Suppressor macrophage treated with lipopolysaccharide for 4 hours (primary cell): ENCODE measurements at regions not wholly inside any gene's neighbourhood (a gene's known extent, or its start where the extent isn't known, plus 50 kb on each side); places are given as distances from the start of the nearest gene placed in this dataset.
A peak's percentile ranks its signal among the peaks of the same experiment; 100 is the strongest.
"Not testable (repeated sequence)": the region's sequence is repeated elsewhere in the genome, so short reads cannot be mapped to it uniquely, and the experiment has no call there.

Source experiments
- DNase-seq: peaks from one replicate; pipeline ENCODE4 v3.0.0-alpha.2; 2020

DNA sequence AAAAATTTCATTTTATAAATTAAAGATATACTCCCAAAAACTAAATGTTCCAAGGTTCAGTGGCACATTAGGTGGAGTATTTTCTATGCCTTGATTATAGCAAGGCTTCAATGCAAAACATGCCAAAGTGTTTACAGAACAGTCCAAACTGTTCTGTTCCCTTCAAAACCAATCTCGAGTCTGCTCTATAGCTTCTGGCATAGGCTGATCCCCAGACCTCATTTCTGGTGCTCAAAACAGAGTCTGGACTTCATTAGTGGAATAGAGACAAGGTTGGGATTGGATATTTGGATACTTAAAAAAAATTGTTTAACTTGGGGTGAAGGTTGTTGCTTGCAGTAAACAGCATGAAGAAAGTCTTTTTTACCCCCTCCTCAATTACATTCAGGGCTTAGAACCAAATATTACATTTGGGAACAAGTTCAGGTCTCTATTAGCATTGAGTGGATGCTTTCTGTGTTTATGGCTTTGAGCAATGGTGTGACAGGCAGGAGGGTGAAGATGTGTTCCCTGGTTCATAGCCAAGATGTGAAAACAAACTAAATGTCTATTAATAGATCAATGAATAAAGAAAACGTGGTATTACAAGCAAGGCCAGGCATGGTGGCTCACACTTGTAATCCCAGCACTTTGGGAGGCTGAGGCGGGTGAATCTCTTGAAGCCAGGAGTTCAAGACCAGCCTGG is 208.1 kb upstream of the RND3 start:
- no peak for DNase-seq

DNA sequence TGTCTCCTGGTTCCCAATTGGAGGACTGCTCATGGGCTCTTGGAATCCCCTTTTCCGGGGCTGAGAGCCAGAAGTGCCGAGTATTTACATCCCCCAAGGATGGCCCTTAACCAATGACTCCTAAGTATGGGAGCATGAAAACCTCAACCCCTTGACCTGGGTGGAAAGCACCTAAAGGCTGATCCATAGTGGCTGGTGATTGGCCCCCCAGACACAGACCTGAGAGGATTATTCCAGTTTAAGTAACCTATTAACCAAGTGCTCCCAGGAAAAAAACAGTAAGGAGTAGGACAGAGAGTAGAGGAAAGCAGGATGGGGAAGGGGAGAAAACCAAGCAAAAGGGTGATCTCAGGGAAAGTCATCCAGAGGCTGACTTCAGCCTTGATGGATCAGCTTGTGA is 206.1 kb upstream of the RND3 start:
- DNase-seq = no peak

DNA sequence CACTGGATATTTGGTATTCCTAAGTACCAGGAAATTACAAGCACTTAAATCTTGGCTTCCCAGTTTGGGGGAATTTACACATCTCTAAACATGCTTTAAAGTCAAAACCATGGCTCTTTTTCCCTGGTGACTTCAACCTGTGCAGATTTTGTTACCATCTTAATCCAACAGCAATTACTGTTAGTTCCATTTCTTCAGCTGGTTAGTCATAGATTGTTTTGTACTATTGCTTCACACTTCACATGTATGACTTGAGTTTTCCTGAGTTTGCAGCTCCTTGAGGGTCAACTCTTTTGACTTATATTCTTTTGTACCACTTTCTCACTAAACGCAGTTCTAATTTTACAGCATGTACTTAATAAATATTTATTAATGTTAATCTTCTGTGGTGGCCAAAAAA is 203.4 kb upstream of the RND3 start:
- peak; percentile 15 for DNase-seq

DNA sequence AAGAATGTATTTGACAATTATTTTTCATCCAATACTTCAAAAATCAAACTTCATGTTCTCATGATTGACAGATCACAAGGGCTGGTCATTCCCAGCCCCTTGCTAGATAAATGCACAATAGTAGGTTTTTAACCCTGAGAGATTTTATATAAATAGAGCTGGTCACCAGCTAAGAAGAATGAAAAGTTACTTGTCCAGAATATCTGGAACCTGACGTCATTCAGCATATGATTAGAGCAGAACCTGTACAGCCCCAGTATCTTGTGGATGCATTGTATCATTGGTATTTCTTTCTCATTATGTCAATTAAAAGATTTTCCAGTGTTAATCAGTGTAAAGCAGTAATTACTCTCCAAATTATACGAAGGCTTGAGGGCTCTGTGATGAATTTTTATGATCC is 202.8 kb upstream of the RND3 start:
- DNase-seq = no peak

DNA sequence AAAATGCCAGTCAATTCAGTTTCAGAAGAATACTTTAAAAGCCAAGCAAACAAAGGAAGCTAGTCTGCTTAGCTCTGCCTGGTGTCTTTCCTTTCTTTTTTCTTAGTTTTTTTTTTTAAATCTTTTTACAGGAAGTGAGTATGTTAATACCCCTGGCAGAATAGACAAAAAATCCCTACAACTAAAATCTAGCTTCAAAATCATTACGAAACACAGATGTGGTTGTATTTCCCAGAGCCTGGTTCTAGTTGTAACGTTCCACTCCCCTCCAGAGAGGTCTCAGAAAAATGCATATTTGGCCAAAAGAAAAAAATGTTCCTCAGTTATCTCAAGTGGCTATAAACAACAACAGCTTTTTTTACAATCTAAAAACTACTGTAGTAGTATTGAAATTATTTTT is 202.1 kb upstream of the RND3 start:
- DNase-seq = peak; percentile 6

DNA sequence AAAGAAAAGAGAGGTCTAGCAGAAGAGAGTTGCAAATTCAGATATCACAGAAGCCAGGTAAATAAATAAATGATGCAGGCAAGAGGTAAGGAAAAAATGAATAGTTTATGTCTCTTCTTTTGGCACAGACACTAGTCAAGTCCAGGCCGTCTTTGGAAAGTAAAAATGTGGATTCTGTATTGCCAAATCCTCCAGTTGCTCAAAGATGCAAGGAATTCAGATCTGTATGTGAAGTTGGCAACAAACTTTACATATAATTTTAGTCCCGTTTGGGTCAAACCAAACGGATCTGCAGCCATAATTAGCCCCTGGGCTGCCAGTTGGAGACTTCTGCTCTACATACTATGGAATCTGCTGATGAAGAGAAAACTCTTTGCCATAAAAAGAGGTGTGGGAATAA is 200.5 kb upstream of the RND3 start:
- no peak for DNase-seq

DNA sequence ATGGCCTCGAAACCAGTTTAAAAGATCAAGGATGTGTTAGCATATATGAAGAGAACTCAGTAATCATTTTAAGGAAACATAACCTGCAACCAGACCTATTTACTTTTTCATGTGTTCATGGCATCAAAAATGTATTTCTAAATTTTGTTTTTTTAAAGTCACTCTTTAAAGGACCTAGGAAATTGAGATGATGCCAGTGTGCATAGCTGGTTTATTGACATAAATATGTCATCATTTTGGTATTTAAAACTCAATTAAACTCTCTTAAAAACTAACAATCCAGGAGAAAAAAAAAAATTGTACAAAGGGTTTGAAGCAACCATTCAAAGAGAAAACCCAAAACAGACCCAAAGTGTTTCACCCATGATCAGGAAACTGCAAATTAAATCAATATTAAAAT is 198.9 kb upstream of the RND3 start:
- DNase-seq = no peak

DNA sequence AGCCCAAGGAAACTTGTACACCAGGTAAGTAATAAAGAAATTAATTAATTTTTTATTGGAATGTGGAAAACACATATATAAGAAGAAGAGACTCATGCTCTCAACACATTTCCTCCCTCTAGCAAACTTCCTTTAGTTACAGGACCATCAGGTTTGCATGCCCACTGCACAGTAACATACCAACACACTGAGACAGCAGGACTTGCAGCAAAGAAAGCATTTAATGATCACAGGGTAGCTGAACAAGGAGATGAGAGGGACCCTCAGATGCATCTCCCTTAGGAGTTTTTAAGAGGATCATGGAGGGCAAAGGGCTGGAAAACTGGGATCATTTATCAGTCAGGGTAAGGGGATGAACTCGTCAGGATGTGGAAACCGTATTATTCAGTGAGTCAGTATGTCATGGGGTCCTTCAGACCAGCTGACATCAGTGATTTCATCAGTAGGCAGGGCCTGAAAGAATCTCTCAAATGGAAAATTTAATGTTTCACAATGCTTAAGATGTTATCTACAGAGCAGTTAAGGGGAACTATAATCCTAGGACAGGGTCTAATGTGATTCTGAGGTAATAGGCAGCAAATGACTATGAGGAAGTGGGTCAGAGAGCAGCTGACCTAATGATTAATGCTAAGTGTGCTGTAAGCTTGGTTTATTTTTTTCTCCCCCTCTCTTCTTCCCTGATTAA is 193.8 kb upstream of the RND3 start:
- peak; percentile 87 for DNase-seq

DNA sequence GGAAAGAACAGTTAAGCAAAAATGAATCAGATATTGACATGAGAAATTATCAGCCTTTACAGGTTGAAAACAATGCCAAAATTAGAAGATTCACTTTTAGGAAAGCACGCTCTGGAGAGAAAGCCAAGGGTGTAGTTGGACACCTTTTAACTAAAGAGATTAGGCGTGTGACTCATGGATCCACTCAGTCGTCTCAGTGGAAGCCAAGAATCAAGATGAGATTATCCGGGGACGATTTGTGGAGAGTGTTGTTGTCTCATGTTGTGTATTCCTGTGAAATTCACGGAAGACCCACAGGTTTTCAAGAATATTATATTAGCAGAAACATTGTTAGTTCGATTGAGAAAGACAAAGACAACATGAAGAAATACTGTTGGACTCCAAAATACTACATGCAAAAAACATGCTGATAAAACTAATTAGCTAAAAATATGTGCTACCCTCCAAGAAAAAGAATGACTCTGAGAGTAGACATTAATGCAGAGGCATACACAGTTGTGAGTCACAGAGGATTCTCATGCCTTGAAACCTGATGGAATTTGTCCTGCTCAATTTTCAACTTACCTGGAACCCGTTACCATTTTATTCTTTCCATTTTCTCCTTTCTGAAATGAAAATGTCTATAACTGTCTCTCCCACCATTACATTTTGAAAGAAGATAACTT is 192.1 kb upstream of the RND3 start:
- DNase-seq = no peak

DNA sequence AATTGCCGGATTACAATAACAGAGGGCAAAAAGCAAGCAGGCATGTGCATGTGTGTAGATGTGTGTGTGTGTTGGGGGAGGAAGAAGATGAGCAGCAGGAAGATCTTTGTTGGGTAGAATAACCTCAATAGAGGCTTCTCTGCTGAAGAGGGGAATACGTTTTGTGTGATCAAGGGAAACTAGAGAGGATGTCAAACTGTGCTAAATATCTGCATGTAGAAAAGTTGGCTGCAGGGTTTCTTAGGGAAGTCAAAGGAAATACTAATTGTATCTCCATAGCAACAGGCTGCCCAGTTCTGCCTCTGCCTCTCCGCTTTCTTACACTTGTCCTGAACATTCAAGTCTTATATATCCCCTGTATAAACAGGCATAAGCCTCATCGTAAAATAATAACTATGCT is 190.1 kb upstream of the RND3 start:
- DNase-seq = no peak

DNA sequence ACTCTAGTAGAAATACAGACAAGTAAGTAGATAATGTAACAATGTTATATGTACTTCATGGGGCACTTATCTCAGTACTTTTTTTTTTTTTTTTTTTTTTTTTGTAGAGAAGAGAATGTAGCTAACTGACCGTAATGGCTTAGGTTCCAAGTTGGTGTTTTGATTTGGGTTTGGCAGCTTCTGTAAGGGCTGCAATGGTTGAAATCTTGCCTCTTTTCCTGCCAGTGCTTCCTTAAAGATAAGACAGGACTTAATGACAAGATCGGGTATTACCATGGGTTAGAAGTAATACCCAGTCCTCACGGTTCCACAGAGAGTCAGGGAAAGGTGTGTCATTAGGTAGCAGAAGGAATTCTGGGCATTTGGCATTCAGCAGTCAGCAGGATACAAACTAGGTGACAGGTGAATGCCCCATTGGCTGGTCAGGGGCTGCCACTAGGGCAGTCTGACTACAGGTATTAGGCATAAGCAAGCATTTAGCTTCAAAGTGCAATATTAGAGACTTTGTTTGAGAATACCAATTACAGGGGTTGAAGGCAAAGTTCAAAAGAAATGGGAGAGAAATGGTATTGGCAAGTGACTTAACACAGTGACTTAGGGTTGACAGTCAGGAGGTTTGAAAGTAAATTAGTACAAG is 189.4 kb upstream of the RND3 start:
- no peak for DNase-seq

DNA sequence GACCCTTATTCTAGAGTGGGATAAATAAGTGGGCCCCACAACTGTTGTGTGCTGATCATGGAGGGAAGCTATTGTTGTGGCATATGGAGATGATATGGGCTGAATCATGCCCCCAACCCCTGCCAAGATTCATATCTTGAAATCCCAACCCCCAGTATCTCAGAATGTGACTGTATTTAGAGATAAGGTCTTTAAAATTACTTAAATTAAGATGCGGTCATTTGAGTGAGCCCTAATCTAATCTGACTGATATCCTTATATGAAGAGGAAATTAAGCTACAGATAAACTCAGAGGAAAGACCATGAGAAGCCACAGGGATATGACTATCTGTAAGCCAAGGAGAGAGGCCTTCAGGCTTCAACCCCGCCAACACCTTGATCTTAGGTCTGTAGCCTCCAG is 188.3 kb upstream of the RND3 start:
- no peak for DNase-seq

DNA sequence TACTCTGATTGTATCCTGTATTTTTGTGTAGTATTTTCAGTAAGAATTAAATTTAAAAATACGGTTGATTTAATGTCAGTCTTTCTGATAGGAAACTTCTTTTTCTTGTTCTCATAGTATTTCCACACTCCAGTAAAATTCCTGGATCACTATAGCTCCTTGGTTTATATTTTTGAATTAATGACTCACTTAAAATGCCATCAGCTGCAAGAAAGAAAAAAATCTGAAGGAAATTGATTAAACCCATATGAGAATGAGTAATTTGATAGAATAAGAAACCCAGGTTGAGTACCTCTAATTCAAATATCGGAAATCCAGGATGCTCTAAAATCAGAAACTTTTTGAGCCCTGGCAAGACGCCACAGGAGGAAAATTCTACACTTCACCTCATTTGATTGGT is 186.8 kb upstream of the RND3 start:
- no peak for DNase-seq

DNA sequence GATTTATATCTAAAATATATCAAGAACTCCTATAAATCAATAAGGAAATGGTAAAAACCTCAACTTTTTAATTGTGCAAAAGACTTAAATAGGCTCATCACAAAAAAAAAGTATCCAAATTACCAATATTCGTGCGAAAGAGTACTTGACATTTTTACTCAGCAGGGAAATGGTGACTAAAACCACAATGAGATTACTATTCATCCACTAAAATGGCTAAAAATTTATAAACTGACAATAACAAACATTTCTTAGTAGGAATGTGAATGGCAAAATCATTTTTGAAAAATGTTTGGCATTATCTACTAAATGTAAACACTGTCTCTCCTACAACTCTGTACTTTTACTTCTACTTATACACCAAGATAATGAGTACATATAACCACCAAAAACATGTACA is 184.8 kb upstream of the RND3 start:
- DNase-seq = no peak

DNA sequence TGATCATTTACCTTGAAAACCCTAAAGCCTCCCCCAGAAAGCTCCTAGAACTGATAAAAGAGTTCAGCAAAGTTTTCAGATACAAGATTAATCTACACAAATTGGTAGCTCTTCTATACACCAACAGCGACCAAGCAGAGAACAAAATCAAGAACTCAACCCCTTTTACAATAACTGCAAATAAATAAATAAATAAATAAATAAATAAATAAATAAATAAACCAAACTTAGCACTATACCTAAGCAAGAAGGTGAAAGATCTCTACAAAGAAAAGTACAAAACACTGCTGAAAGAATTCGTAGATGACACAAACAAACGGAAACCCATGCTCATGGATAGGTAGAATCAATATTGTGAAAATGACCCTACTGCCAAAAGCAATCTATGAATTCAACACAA is 182.0 kb upstream of the RND3 start:
- DNase-seq = no peak

DNA sequence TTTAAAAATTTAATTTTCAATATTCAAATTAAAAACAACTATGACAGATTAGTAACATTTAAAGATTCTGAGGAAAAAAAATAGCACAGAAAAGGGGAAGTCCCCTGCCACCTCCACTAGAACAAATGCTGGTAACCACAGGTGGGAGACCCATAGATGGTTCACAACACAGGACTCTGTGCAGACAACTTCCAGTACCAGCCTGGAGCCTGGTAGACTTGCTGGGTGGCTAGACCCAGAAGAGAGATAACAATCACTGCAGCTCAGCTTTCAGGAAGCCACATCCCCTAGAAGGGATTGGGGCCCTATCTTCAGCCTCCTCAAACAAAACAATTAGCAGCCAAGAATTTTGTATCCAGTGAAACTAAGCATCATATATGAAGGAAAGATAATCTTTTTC is 179.6 kb upstream of the RND3 start:
- DNase-seq = not testable (repeated sequence)

DNA sequence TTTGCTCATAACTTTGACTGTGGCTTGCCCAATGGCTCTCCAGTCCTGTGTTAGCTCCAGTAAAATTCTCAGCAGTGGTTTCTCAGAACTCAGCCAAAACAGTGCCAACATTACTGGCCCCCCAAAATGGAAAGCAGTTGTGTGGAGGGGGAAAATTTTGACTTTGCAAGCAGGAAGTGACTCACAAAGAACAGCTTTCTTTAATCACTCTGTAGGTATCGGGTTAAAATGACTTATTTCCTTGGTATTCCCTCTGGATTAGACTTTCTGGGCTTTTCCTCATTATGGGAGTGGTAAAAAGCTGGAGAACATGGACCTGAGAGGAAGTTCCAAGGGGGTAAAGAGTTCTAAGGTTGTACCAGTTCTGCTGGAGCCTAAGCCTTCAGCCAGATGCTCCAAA is 175.7 kb upstream of the RND3 start:
- no peak for DNase-seq

DNA sequence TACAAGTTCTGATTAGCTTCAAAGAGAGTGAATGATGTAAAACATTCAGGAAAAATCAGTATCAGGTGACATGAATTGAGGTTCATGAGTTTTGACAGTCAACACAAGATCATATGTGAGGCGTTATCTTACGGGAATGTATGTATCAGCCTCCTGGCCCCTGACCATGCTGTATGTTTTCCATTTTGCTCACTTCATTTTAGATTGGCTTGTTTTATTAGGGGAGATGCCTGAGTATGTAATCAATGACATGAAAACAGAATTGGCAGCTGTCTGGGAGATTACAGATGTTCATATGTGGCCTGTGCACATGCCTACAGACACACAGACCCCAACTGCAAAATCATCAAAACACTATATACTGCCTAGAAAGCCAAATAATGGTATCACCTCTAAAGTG is 168.5 kb upstream of the RND3 start:
- no peak for DNase-seq

DNA sequence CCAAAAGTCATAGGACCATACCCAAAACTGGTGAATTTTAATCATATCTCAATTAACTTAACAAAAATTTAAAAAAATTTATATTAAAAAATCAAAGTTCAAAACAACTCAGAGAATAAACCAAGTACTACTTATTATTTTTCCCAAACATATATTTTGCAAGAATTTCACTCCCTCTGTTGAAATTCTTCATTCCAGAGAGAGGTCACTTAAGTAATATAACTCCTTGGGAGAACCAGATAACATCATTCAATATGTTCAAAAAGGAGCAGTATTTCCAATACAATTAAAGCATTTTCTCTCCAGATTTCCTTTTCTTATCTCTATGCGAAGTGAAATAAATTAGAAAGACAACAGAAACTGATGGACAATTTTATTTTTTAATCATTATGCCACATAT is 165.9 kb upstream of the RND3 start:
- no peak for DNase-seq

DNA sequence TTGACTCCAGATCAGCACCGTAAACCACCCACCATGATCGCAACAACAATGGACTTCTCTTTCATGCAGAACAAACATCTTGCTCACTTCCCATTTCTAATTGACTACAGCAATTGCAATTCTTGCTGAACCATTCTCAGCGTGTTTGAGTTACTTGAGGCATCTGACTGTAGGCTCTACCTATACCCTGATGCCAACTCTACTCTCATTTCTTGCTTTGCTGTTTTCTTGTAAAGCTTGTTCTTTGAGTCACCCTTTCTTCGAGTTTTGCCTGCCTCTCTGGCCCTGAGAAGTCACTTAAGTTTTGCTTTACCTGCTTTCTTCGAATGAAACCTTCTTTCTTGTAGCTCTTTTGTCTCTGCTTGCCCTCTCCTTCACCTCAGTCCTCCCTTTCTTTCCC is 160.5 kb upstream of the RND3 start:
- peak; percentile 2 for DNase-seq

DNA sequence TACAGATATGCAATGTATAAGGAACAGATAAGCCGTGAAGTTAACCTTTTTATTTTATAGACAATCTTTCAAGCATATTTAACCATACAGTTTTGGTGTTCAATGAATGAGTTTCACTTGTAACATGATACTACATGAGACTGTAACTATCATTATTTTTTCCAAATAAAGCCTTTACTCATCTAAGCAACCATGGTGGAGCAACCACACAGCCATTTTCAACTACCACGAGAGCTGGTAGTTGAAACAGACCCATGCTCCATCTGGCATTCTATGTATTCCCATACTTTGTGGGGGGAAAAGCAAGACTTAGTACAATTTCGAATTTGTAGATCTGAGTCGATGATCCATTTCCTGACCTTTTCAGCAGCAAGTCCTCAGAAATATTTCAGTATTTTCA is 159.3 kb upstream of the RND3 start:
- no peak for DNase-seq

DNA sequence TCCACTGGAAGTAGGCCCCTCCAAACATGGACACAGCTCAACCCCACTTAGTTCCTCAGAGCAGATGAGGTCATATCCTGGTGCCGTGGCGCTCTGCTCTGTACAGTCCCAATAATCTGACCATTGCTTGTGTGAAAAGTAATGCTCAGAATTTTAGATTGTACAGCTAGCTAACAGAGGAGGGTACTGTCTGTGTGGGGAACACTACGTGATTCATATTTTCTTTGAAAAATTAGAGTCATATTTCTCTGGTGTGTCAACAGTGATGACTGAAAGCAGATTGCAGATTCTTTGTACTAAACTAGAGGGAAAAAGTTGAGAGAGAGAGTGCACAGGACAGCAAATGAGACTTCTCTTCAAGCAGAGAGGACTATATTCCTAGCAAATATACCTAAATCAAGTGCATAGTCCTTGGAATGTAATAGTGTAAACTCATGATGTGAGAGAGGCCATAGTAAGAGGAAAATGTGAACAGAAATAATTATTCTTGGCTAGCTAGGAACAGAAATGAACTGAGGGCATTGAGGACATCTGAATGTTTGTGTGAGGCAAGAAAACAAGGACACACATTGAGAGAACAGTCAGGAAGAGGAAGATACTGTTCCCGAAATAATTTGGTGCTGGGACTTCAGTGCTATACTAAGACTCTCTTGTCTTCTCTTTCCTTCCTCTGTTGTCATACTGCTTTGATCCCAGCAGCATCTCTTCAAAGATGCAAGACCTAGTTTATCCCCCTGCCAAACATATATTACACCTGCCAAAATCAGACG is 157.0 kb upstream of the RND3 start:
- DNase-seq = no peak

DNA sequence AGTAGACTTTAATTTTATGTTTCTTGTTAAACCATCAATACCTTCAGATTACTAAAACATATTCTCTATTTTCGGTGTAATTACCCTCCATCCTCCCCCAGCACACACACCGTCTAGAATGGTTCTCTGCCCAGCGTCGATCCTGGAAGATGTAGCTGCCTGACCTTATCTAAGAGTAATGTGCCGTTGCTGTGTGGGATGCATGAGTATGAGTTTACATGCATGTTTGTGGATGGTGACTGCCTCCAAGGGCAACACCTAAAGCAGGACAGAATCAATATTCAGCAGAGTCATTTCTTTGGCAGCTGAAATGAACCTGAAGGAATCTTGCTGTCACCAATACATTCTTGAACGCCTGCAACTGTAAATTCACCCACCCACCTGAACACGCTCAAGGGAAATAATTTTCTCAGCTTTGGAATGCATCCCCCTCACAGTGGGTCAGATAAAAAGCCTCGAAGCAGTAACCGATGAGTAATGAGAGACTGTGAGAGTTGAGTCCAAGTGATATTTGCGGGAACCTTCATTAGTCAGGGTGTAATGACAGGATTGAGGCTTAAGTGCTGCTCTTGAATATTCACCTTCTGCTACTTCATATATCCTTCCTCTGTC is 155.8 kb upstream of the RND3 start:
- no peak for DNase-seq
